SK-N-SH (cell line): ENCODE measurements at regions not wholly inside any gene's neighbourhood (a gene's known extent, or its start where the extent isn't known, plus 50 kb on each side); places are given as distances from the start of the nearest gene placed in this dataset.

ENCODE experiments used
- CTCF ChIP-seq: fragments of 200-600 bp; sonication (generic); IDR thresholded peaks from 2 replicates; pipeline ENCODE4 v1.6.1; 2017; ENCODE audit warnings: antibody characterized with exemption, mild to moderate bottlenecking, moderate library complexity
- EP300 ChIP-seq, 2 experiments: IDR thresholded peaks; 2 replicates each; pipeline versions ENCODE4 v1.4.0 to v1.6.1; 2012; ENCODE audit warnings: borderline replicate concordance in 1 of 2, low read depth in 1 of 2, low read length in 1 of 2
- GABPA ChIP-seq: IDR thresholded peaks from 2 replicates; pipeline ENCODE4 v1.4.0; 2012; ENCODE audit warnings: low read depth, mild to moderate bottlenecking
- MAX ChIP-seq: IDR thresholded peaks from 2 replicates; pipeline ENCODE4 v1.4.0; 2012; ENCODE audit warnings: low read depth
- POLR2AphosphoS5 ChIP-seq: IDR thresholded peaks from 2 replicates; pipeline ENCODE4 v1.6.1; 2012; ENCODE audit warnings: low read depth, low read length
- RAD21 ChIP-seq: IDR thresholded peaks from 2 replicates; pipeline ENCODE4 v1.6.1; 2012; ENCODE audit warnings: mild to moderate bottlenecking, low read length
- RCOR1 ChIP-seq: fragments of 150-350 bp; IDR thresholded peaks from 2 replicates; pipeline ENCODE4 v1.6.1; 2017; ENCODE audit warnings: antibody characterized with exemption, low read length

GRCh38 chrX:7586126-7586525 lies 256.8 kb upstream of the VCX start:
- TF ChIP-seq RAD21 (peak; percentile 63), CTCF (peak; percentile 29; the same call in 1 of the 2 replicates), GABPA (no peak), EP300 (IDR thresholded peaks at IDR 0.05; ENCODE audit: borderline replicate concordance in 1 of 2, low read depth in 1 of 2, low read length in 1 of 2) (no peak), RCOR1 (no peak), MAX (no peak), POLR2AphosphoS5 (no peak)
